ENCODE measurements at regions not wholly inside any gene's neighbourhood (a gene's known extent, or its start where the extent isn't known, plus 50 kb on each side); places are given as distances from the start of the nearest gene placed in this dataset.

DNA sequence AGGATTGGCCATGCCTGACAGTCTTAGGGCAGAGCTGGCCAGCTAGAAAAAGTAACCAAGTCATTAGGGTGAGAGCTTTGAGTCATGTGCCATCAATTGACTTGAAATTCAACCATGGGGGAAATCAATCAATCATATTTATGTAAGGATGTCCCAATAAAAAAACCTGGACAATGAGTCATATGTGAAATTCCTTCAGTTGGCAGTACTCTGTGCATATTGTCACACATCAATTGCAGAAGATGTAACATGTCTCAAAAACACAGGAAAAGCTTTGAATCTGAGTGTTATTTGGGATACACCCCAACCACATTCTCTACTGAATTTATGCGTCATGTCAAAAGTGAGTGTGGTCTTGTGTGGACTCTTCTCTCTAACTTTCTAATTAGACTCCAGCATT, 1004.1 kb upstream of the NRXN1 start:
- TF ChIP-seq CTCF (IDR thresholded peaks at IDR 0.05 in 2 of 3, conservative IDR thresholded peaks at IDR 0.05 in 1 of 3; ENCODE audit: control insufficient read depth in 2 of 3, extremely low read depth in 1 of 3, insufficient read depth in 1 of 3, low read depth in 3 of 3, low read length in 3 of 3) (no peak), SPI1 (IDR thresholded peaks at IDR 0.05; ENCODE audit: borderline replicate concordance, insufficient read depth, low read depth, low read length) (no peak), TBL1XR1 (IDR thresholded peaks at IDR 0.05; ENCODE audit: low read depth, low read length) (no peak), POLR2AphosphoS5 (IDR thresholded peaks at IDR 0.05; ENCODE audit: low read length) (no peak), ZNF274 (IDR thresholded peaks at IDR 0.05; ENCODE audit: insufficient read depth, insufficient read length) (no peak), TAF1 (IDR thresholded peaks at IDR 0.05; ENCODE audit: borderline replicate concordance, low read depth, low read length) (no peak), IKZF1 (conservative IDR thresholded peaks at IDR 0.05) (no peak), USF2 (IDR thresholded peaks at IDR 0.05; ENCODE audit: borderline replicate concordance, low read depth, low read length) (no peak), SP1 (IDR thresholded peaks at IDR 0.05; ENCODE audit: low read depth, low read length) (no peak), TCF12 (IDR thresholded peaks at IDR 0.05; ENCODE audit: low read depth, low read length) (no peak)
